HEK293 (cell line): ENCODE measurements at regions not wholly inside any gene's neighbourhood (a gene's known extent, or its start where the extent isn't known, plus 50 kb on each side); places are given as distances from the start of the nearest gene placed in this dataset.

ENCODE experiments used
- BCL6B ChIP-seq: fragments of 450-650 bp; formaldehyde crosslinking; IDR thresholded peaks from 2 replicates; pipeline ENCODE4 v1.5.1; 2017; ENCODE audit warnings: missing biosample characterization, missing genetic modification characterization
- REPIN1 ChIP-seq: fragments of 450-650 bp; formaldehyde crosslinking; IDR thresholded peaks from 2 replicates; pipeline ENCODE4 v1.5.1; 2017; ENCODE audit warnings: missing biosample characterization, missing genetic modification characterization, low read depth
- REST ChIP-seq: fragments of 450-650 bp; formaldehyde crosslinking; IDR thresholded peaks from 2 replicates; pipeline ENCODE4 v1.5.1; 2016; ENCODE audit warnings: missing biosample characterization, missing genetic modification characterization
- ZFP37 ChIP-seq: fragments of 450-650 bp; formaldehyde crosslinking; IDR thresholded peaks from 2 replicates; pipeline ENCODE4 v1.5.1; 2016; ENCODE audit warnings: missing biosample characterization, missing genetic modification characterization
- ZNF18 ChIP-seq: fragments of 450-650 bp; formaldehyde crosslinking; IDR thresholded peaks from 2 replicates; pipeline ENCODE4 v1.5.1; 2016; ENCODE audit warnings: missing biosample characterization, missing genetic modification characterization
- ZNF549 ChIP-seq: fragments of 450-650 bp; IDR thresholded peaks from 2 replicates; pipeline ENCODE4 v1.5.1; 2018; ENCODE audit warnings: missing biosample characterization, missing genetic modification characterization, mild to moderate bottlenecking, inconsistent platforms, moderate library complexity
- TF ChIP-seq, protein P1 (sequence below): fragments of 450-650 bp; formaldehyde crosslinking; IDR thresholded peaks from 2 replicates; pipeline ENCODE4 v1.5.1; 2016; ENCODE audit warnings: missing biosample characterization, missing genetic modification characterization

DNA sequence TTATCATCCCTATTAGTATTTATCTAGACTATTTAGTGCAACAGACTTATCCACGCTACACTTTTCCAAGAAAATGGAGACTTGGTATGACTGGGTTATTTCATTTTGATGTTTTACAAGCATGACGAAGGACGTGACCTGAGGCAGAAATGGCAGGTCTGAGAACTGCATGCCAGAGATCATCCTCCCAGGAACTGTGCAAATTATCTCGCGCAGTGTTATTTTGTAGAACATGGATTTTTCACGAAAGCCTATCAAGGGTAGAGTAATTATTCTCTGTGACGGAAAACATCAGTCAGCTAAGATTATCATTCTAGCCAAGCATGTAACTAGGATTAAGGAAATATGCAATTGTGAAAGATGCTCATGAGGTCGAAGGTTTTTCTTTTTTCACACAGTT lies 361.5 kb upstream of the AJAP1 start:
- no peak for TF ChIP-seq REPIN1 (tag by site-specific recombination)
- TF ChIP-seq ZNF549 (tag by site-specific recombination) = no peak
- no peak for TF ChIP-seq REST (tag by site-specific recombination)
- TF ChIP-seq, protein P1, sequence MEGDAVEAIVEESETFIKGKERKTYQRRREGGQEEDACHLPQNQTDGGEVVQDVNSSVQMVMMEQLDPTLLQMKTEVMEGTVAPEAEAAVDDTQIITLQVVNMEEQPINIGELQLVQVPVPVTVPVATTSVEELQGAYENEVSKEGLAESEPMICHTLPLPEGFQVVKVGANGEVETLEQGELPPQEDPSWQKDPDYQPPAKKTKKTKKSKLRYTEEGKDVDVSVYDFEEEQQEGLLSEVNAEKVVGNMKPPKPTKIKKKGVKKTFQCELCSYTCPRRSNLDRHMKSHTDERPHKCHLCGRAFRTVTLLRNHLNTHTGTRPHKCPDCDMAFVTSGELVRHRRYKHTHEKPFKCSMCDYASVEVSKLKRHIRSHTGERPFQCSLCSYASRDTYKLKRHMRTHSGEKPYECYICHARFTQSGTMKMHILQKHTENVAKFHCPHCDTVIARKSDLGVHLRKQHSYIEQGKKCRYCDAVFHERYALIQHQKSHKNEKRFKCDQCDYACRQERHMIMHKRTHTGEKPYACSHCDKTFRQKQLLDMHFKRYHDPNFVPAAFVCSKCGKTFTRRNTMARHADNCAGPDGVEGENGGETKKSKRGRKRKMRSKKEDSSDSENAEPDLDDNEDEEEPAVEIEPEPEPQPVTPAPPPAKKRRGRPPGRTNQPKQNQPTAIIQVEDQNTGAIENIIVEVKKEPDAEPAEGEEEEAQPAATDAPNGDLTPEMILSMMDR (tag by site-specific recombination) = no peak
- no peak for TF ChIP-seq BCL6B
- no peak for TF ChIP-seq ZFP37
- TF ChIP-seq ZNF18 = no peak
